OCI-LY7 (cell line): ENCODE measurements at regions not wholly inside any gene's neighbourhood (a gene's known extent, or its start where the extent isn't known, plus 50 kb on each side); places are given as distances from the start of the nearest gene placed in this dataset.

Source experiments
- EZH2phosphoT487 ChIP-seq: fragments of 200-600 bp; sonication (generic); IDR thresholded peaks from 2 replicates; pipeline ENCODE4 v1.6.1; 2018; ENCODE audit warnings: low read depth, borderline replicate concordance, mild to moderate bottlenecking, mixed run types, antibody characterized with exemption, low read length, moderate library complexity, mixed read lengths
- TF ChIP-seq, protein P1 (sequence below): fragments of 200-600 bp; sonication (generic); conservative IDR thresholded peaks from 2 replicates; pipeline ENCODE4 v1.5.1; 2014; ENCODE audit warnings: mild to moderate bottlenecking, antibody characterized with exemption, low read length, moderate library complexity, mixed read lengths

DNA sequence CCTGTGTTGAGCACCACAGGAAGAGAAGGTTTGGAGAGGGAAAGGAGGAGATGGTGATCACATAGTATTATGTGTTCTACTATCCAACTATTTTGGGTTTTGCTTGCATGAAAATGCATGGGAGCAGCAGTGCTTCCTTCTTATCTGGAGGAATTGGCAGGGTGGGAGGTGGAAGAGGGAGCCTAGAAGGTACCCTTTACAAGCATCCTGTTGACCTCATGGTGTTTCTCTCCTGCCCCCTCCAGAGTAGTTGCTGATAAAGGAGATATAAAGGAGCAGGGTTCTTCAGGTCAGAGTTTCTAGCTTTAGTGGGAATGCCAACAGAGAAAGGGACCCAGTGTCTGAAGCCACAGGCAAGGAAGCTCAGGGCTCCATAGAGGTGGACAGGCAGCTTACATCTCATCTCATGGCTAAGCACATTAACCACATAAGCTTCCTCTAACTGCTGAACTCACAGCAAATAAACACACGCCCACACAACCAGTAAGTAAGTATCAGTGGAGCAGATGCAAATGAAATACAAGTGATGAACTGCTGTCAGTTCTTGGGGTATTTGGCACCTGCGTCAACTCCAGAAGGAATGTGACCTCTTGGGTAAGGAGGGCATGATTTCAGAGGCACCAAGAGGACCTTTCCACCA is 174.2 kb upstream of the SLC38A2 start:
- TF ChIP-seq, protein P1, sequence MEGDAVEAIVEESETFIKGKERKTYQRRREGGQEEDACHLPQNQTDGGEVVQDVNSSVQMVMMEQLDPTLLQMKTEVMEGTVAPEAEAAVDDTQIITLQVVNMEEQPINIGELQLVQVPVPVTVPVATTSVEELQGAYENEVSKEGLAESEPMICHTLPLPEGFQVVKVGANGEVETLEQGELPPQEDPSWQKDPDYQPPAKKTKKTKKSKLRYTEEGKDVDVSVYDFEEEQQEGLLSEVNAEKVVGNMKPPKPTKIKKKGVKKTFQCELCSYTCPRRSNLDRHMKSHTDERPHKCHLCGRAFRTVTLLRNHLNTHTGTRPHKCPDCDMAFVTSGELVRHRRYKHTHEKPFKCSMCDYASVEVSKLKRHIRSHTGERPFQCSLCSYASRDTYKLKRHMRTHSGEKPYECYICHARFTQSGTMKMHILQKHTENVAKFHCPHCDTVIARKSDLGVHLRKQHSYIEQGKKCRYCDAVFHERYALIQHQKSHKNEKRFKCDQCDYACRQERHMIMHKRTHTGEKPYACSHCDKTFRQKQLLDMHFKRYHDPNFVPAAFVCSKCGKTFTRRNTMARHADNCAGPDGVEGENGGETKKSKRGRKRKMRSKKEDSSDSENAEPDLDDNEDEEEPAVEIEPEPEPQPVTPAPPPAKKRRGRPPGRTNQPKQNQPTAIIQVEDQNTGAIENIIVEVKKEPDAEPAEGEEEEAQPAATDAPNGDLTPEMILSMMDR: no peak
- TF ChIP-seq EZH2phosphoT487: no peak
